ENCODE measurements at regions not wholly inside any gene's neighbourhood (a gene's known extent, or its start where the extent isn't known, plus 50 kb on each side); places are given as distances from the start of the nearest gene placed in this dataset.

DNA sequence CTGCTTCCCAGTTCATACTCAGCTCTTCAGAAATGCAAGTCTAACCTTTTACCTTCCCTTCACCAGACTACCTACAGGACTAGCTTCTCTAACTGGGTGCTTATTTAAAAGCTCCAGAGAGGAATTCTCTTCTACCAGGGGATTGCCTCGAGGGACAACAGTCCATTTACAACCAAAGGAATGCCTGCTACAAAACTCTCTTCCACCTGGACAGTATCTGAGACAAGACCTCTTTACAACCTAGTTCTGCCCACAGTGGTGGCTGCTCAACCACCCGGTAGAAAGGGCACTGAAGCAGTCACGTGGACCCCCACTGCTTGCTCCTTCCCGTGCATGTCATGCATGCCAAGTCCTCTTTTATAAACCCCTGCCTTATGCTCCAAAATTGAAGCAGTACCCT lies 158.1 kb upstream of the ANXA10 start (continued):
- TF ChIP-seq, protein P1, sequence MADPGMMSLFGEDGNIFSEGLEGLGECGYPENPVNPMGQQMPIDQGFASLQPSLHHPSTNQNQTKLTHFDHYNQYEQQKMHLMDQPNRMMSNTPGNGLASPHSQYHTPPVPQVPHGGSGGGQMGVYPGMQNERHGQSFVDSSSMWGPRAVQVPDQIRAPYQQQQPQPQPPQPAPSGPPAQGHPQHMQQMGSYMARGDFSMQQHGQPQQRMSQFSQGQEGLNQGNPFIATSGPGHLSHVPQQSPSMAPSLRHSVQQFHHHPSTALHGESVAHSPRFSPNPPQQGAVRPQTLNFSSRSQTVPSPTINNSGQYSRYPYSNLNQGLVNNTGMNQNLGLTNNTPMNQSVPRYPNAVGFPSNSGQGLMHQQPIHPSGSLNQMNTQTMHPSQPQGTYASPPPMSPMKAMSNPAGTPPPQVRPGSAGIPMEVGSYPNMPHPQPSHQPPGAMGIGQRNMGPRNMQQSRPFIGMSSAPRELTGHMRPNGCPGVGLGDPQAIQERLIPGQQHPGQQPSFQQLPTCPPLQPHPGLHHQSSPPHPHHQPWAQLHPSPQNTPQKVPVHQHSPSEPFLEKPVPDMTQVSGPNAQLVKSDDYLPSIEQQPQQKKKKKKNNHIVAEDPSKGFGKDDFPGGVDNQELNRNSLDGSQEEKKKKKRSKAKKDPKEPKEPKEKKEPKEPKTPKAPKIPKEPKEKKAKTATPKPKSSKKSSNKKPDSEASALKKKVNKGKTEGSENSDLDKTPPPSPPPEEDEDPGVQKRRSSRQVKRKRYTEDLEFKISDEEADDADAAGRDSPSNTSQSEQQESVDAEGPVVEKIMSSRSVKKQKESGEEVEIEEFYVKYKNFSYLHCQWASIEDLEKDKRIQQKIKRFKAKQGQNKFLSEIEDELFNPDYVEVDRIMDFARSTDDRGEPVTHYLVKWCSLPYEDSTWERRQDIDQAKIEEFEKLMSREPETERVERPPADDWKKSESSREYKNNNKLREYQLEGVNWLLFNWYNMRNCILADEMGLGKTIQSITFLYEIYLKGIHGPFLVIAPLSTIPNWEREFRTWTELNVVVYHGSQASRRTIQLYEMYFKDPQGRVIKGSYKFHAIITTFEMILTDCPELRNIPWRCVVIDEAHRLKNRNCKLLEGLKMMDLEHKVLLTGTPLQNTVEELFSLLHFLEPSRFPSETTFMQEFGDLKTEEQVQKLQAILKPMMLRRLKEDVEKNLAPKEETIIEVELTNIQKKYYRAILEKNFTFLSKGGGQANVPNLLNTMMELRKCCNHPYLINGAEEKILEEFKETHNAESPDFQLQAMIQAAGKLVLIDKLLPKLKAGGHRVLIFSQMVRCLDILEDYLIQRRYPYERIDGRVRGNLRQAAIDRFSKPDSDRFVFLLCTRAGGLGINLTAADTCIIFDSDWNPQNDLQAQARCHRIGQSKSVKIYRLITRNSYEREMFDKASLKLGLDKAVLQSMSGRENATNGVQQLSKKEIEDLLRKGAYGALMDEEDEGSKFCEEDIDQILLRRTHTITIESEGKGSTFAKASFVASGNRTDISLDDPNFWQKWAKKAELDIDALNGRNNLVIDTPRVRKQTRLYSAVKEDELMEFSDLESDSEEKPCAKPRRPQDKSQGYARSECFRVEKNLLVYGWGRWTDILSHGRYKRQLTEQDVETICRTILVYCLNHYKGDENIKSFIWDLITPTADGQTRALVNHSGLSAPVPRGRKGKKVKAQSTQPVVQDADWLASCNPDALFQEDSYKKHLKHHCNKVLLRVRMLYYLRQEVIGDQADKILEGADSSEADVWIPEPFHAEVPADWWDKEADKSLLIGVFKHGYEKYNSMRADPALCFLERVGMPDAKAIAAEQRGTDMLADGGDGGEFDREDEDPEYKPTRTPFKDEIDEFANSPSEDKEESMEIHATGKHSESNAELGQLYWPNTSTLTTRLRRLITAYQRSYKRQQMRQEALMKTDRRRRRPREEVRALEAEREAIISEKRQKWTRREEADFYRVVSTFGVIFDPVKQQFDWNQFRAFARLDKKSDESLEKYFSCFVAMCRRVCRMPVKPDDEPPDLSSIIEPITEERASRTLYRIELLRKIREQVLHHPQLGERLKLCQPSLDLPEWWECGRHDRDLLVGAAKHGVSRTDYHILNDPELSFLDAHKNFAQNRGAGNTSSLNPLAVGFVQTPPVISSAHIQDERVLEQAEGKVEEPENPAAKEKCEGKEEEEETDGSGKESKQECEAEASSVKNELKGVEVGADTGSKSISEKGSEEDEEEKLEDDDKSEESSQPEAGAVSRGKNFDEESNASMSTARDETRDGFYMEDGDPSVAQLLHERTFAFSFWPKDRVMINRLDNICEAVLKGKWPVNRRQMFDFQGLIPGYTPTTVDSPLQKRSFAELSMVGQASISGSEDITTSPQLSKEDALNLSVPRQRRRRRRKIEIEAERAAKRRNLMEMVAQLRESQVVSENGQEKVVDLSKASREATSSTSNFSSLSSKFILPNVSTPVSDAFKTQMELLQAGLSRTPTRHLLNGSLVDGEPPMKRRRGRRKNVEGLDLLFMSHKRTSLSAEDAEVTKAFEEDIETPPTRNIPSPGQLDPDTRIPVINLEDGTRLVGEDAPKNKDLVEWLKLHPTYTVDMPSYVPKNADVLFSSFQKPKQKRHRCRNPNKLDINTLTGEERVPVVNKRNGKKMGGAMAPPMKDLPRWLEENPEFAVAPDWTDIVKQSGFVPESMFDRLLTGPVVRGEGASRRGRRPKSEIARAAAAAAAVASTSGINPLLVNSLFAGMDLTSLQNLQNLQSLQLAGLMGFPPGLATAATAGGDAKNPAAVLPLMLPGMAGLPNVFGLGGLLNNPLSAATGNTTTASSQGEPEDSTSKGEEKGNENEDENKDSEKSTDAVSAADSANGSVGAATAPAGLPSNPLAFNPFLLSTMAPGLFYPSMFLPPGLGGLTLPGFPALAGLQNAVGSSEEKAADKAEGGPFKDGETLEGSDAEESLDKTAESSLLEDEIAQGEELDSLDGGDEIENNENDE (IDR thresholded peaks at IDR 0.05; ENCODE audit: insufficient replicate concordance, low read length): no peak
- TF ChIP-seq TEAD4 (IDR thresholded peaks at IDR 0.05; ENCODE audit: low read depth, low read length) (no peak), TAF1 (IDR thresholded peaks at IDR 0.05; ENCODE audit: low read depth, low read length) (no peak), PHF8 (conservative IDR thresholded peaks at IDR 0.05; ENCODE audit: low read depth, low read length) (no peak), POLR2A (IDR thresholded peaks at IDR 0.05; ENCODE audit: control extremely low read depth in 1 of 2, low read depth in 2 of 2, low read length in 2 of 2) (no peak), EP300 (IDR thresholded peaks at IDR 0.05; ENCODE audit: borderline replicate concordance in 1 of 2, low read depth in 2 of 2, low read length in 2 of 2) (no peak)
- TF ChIP-seq, protein P2, sequence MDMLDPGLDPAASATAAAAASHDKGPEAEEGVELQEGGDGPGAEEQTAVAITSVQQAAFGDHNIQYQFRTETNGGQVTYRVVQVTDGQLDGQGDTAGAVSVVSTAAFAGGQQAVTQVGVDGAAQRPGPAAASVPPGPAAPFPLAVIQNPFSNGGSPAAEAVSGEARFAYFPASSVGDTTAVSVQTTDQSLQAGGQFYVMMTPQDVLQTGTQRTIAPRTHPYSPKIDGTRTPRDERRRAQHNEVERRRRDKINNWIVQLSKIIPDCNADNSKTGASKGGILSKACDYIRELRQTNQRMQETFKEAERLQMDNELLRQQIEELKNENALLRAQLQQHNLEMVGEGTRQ (IDR thresholded peaks at IDR 0.05; ENCODE audit: low read length): no peak
